GM11168 (cell line): ENCODE measurements at regions not wholly inside any gene's neighbourhood (a gene's known extent, or its start where the extent isn't known, plus 50 kb on each side); places are given as distances from the start of the nearest gene placed in this dataset.

ENCODE experiments used
- in situ Hi-C: fragments of 300-500 bp; cut with MboI; formaldehyde crosslinking; loops from one replicate; pipeline ENCODE4 v1.12.0; 2022; ENCODE audit warnings: low sequenced_read_pairs; ENCODE audit not compliant: unreplicated experiment

DNA sequence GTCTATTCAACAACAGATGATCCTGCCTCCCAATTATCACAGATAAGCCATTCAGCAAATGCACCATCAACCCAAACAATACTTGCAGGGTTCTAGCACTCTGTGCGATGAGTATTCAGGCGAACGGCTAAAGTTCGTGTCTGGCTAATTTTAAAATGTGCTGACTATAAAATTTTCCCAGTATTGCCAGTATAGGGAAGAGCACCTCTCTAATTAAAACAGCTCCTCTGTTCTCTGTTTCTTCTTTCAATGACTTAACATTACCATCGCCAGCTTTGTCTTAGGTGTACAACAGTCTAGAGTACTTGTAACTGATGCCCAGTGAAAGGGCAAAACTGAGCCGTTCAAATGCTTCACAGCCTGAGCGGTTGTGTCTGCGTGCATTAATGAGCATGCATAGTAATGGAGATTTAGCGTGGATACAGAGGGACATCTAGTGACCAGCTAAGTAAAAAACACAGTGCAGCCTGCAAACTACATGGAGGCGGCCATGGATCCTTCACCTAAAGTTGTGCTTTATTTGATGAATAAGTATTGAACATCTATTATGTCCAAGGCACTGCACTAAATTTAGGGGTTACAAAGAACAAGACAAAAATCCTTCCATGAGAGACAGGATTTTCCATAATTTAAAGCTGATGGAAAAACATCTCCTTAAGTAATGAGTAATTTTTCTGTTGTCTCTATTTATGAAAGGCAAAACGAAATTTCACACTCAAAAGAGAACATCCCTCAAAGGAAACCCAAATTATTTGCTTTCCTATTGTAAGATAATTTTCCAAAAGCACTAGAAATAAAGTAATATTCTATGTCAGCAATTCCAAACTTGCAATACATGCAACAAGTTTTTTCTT lies 120.0 kb downstream of the SETD4 start:
- in situ Hi-C loops, result no loop called here

DNA sequence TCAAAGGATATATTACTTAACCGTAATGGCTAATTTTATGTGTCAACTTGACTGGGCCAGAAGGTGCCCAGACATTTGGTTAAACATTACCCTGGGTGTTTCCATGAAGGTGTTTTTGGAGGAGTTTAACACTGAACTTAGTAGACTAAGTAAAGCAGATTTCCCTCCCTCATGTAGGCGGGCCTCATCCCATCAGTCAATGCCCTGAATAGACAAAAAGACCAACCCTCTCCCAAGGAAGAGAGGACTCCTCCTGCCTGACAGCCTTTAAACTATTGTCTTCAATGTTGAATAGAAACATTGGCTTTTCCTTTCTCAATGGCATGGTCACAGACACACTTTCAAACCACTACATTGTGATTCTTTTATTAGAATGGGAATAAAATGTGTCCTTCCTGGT lies 121.9 kb downstream of the SETD4 start:
- in situ Hi-C loops, result no loop called here

DNA sequence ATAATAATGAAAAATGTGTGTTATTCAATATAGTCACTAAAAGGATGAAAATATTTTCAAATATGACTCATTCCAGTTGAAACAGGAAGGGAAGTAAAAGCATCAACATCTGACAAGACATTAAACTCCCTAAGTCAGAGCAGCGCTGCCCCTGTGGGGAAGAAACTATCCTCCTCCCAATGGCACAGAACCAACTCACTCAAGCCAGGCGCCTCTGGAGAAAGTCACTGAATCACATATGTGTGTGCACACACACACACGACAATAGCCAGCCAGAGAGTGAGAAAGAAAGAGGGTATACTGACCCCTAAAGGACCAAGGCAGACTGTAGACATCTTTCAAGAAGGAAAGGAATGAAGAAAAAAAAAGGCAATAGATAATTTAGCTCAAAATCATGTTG lies 126.9 kb downstream of the SETD4 start:
- in situ Hi-C loops, result no loop called here

DNA sequence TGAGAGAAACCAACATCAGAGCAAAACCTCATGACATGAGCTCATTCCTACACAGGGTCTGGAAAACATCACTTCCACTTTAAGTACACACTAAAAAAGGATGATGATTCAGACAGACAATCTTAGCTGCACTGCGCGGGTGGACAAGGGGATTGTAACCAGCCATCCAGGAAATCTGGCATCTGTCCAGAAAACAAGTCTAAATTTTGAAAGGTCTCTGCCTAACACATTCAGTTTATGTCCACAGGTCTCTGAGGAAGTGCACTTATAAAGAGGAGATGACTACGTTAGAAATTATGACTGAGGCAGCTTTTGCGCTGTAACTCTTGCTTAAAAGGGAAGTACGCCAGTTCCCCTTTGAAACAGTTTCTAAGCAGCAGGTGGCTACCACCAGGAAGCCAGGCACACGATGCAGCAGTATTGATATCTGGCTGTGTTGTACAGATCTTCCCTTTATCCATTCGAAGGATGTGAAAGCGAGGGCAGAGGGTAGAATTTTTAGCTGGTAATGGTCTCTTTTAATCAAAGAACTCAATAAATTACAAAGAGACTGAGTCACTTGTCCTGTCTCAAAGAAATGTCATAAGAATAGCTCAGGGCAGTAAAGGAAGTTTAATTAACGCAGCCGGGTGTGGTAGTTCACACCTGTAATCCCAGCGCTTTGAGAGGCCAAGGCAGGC lies 128.0 kb downstream of the SETD4 start:
- in situ Hi-C loops, result no loop called here

DNA sequence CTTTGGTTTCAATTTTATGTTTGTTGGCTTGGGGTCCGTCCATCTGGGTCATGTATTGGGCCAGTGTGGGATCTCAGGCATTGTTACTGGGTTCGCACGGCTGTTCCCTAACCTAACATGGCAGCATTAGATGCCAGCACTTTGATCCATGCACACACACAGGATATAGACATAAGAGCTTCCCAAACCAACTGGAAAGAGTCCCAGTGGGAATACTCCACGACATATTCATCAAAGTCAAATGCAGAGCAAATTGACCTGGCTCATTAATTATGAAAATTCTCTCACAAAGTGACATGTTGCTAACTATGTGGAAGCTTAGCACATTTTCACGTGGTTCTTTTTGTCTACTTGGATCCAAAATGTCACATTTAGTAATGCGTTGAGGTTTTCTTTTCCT lies 130.4 kb downstream of the SETD4 start:
- in situ Hi-C loops, result no loop called here

DNA sequence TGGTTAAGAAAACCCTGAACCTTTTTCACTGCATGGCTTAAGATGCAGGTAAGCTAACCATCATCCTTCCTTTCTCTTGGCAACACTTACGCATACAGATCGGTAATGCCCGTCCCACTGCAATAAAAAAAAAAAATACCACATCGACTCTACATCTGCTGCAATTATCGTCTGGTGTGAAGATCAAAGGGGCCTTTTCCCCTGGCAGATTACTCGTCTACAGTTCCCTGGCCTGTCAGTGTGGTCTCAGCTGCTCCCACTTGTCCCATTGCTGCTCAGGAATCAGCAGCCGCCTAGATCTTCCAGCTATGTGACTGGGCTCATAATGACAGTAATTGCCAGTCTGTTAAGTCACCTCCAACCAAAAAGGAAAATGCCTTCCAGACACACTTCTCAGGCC lies 133.1 kb downstream of the SETD4 start:
- in situ Hi-C loops, result no loop called here

DNA sequence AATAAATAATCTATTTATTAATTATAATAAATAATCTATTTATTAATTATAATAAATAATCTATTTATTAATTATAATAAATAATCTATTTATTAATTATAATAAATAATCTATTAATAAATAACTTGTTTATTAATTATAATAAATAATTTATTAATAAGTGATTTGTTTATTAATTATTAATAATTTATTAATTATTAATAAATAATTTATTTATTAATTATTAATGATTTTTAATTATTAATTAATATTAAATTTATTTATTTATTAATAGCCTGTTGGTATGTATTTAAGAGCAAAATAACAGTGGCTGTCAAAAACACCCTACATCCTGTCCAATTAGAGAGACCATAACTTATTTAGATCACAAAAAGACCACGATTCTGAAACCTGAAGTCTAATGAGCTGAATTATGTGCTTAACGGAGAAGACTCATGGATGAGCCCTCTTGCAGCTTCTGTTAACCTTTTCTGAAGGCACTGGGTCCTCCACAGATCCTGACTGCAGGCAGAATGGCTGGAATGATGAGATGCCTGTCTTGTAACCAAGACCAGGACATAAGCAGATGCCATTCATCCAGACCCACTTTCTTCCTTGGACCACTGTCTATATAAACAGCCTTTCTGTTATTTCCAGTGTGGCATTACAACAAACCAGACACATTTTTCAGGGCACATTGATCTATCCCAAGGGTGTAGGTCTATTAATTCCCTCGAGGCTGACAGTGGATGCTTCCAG lies 134.2 kb downstream of the SETD4 start:
- in situ Hi-C loops, result no loop called here

DNA sequence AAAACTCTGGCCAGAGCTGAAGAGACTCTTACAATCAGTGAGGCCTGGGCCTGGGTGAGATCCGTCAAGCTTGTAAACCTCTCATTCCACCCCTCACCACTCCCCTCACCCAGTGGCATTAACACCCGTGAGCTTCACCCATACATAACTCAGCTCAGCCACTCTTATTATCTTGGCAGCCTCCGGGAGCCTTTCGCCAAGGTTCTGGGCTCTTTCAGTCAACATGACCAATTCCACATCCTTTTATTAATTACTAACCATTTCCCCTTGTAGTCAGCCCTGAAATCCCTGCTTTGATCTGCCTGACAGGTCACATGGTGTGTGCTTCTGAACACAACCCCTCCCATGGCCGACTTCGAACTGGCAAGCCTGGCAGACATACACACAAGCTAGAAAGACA lies 134.8 kb downstream of the SETD4 start:
- in situ Hi-C loops, result no loop called here

DNA sequence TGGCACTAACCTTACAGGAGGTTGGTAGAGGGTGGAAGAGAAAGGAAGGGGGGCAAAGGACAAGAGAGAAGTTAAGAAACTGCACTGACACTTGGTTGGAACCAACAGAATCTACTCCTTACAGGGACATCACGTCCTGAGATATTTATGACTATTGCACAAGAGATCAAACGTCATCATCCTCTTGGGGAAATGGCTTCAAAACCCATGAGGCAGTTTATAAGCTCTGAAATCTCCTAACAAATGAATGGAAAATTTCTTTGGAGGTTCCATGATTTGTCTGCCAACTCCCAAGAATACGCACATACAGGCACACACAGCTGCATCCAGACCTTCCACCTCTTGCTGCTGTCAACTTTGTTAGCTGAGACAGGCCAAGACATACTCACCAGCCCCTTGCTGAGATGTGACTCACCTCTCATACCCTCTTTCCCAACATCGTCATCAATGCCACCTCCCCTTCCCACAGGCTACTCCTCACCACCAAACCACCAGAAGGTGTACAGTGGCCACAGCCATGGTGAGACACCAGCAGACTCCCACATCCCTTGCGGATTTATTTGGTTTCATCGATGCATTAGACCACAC lies 135.5 kb downstream of the SETD4 start:
- in situ Hi-C loops, result no loop called here

DNA sequence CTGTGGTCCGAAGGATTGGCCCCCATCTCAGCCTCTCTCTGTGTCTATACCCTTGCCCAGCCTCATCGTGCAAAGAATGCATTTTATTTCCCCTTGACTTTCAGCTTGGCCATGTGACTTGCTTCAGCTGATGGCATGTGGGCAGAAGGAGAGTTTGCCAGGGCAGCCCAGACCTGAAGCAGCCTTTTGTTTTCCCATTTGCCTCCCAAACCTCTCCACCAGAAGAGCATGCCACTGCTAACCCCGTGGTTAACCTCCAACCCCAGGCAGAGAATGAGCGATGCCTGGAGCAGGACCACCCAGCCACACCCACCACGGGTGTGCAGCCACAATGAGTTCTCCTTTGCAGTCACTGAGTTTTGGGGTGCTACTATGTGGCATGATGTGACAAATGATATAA lies 136.4 kb downstream of the SETD4 start:
- in situ Hi-C loops, result no loop called here

DNA sequence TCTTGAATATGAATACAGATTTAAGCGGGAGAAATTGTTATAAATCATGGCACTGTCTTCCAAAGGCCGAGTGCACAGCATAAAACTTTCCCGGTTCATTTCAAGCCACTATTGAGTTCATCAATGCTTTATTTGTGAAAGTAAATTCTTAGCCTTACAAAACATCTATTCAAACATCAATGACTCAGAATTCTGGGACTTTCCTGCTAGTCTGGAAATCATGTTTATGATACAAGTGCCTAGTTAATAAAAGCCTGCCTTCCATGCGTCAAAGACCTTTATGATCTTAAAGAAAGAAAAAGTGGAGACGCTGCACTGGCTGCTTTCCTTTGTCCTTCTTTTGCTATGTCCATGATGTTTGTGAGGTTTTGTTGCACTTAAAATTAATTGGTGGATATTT lies 137.7 kb downstream of the SETD4 start:
- in situ Hi-C loops, result no loop called here

DNA sequence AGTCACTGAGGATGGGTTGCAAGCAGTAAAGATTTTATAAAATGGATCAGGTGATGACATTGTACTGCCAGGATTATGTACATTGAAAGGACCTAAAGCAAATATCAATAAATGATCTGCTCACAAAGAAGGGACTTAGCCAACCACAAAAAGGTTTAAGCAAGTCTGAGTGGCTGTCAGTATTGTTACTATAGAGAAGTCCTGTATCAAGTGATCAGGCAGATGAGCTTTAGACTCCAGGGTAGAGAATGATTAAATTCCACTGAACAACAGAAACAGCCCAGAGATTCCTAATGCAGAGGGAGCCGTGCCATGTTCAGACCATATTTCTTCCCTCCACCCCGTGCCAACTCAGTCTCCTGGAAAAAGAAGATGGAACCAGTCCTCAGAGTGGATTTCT lies 138.9 kb downstream of the SETD4 start:
- in situ Hi-C loops, result no loop called here

DNA sequence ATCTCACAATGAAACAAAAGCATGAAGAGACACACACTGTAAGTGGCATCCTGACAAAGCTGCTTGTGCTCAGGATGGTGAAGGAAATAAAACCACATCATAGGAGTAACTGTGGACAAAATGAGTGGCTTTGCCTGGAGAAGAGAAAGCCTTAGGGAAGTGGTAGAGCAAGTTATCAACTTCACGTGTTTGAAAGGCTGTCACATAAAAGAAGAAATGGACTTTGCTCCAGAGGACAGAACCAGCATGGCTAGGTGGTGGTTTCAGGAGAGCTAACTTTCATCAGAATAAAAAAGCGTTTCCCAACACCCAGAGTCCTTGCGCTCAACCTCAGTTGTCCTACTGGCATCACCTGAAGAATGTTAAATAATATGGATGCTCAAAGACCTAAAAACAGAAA lies 139.9 kb downstream of the SETD4 start:
- in situ Hi-C loops, result no loop called here

DNA sequence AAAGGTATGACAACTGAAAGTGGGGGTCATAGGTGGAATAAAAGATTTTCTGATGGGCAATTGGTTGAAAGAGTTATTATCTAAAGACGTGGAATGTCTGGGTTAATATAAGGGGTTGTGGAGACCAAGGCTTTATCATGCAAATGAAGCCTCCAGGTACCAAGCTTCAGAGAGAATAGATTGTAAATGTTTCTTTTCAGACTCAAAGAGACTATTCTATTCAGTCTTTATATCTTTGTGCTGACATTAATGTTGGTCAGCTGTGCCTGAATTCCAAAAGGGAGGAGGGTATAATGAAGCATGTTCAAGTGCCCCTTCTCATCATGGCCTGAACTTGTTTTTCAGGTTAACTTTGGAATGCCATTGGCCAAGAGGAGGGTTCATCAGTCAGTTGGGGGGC lies 145.3 kb downstream of the SETD4 start:
- in situ Hi-C loops, result no loop called here

DNA sequence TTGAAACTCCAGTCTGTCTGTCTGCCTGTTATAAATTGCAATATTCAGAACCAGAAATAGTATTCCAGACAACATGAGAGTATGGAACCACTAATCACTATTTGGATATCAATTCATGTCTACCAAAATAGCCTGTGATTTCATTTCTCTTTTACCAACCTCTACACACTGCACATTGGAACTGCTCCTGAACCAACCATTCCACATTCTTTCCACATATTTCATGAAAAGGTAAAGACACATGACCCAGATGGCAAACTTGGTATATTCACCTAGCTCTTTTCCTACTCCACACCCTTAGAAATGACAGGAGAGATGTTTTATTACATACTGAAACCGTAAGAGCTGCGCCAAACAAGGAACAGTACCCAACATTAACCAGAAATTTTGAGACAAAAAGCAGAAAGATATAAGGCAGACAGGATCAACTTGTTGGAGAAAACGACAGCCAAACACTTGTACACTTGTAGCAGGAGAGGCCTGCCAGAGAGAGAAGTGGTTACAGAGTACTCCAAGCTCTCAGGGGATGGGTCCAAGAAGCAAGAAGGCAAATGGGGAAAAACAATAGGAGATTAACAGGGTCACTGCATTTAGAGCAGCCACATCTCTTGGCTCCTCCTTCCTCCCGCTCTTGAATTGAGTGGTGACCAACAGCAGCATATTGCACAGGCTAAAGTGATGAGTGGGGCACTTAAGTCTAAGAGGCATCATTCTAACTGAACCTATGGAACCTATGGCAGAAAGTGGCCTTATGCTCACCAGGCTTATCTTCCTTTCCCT lies 148.7 kb downstream of the SETD4 start:
- in situ Hi-C loops, result no loop called here

DNA sequence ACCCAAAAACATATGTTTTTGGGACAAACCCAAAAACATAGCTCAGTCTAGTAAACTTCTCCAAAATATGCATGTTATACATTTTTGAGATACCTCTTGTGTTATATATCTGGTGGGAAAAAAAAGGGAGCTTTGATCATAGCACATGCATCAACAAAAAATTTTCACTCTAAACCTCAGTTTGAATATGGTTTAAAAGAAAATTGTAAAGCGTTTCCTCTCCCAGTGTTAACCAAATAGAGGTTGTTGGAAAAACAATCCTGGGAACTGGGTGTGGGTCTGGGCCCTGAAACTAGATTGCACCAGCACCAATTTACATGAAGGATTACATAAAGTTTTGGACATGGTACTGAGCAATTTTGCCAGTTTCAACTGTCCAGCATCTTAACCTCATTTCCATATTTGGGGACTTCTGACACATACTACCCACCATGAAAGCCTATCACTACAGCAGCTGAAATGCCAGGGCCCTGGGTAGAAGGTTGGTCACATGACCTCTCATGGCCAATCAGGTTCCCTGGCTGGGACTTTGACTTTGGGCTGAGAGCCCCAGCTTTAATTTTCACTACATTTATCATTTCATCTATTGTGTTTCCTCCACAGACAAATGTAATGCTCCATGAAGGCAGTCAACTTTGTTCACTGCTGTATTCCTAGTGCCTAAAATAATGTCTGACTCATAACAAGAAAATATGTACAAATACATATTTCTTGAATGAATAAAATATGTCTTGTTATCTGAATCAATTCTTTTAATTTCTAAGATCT lies 150.7 kb downstream of the SETD4 start:
- in situ Hi-C loops, result no loop called here

DNA sequence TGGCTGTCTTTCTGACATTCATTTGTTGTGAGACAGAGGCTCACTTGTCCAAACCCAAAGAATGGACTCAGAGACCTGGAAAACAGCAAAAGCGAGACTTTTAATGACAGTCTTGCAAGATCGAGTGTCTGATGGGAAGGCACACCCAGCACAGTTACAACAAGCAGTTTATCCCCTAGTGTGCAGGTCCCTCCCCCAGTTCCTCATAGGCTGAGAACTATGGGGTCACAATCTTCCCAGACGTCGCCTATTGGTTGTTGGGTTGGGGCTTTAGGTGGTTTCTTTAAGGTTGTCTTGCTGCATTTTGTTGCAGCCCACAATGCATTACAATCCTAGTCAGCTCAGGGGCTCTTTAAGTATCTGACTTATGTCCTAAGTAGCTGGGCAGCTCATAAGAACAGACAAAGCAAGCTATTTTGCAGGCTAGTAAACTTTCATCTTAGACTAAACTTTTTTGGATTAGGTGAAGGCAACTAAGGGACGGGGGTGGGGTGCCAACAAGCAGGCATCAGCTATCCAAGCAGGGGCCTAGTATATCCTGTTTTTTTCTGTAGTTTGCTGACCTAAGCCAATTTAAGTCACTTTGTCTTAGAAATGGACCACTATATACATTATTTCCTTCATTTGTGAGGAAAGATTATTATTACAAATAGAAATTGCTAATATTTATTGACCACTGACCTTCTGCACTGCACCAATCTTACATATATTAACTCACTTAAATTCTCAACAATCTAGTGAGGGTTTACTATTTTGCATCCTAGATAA lies 151.8 kb downstream of the SETD4 start:
- in situ Hi-C loops, result no loop called here

DNA sequence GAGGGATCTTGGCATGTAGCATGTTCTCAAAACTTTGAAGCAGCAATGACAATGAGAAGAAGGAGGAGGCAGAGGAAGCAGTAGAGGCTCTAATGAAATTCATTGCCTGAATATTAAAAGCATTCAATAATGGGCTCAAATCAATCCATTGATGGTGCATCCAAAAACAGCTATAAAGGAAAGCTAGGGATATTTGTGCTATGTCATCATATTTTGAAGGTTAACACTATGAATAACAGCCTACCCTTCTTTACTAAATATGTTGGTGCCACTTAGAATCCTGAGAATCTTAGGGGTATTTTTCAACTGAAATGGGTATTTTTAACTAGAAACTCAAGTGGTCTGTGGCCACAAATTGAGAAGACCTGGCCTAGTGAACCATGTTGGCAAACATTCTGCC lies 153.7 kb downstream of the SETD4 start:
- in situ Hi-C loops, result no loop called here

DNA sequence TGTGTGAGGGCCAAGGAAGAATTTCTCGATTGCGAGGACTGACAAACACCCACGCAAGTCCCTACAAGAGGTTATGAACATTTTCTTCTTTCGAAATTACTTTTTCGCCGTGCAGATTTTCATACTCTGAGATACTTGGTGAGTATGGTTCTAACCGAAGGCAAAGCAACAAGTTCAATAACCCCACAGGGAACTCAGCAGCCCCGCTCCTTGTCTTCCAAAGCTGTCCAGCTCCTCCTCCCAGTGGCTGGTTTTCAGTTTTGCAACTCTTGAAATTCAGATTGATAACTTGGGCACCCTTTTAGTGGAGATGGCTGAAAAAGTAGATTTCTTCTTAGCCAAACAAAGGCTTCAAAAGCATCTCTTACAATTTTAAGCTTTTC lies 154.4 kb downstream of the SETD4 start:
- in situ Hi-C loops, result no loop called here
